ENCODE measurements at regions not wholly inside any gene's neighbourhood (a gene's known extent, or its start where the extent isn't known, plus 50 kb on each side); places are given as distances from the start of the nearest gene placed in this dataset.
"Not testable (repeated sequence)": the region's sequence is repeated elsewhere in the genome, so short reads cannot be mapped to it uniquely, and the experiment has no call there.

- DNase-seq (ENCODE audit: low spot score): no peak
Observed at GRCh38 chr9:108765265-108765664, 90.5 kb downstream of the ACTL7B start.

GRCh38 chr9:108762348-108763055 lies 93.3 kb downstream of the ACTL7B start:
- no peak for DNase-seq (ENCODE audit: low spot score)

GRCh38 chr9:108761655-108762347 lies 94.0 kb downstream of the ACTL7B start:
- peak; percentile 88 for DNase-seq (ENCODE audit: low spot score)

GRCh38 chr9:108760841-108761240 lies 94.9 kb downstream of the ACTL7B start:
- DNase-seq (ENCODE audit: low spot score): no peak

GRCh38 chr9:108759835-108760234 lies 96.0 kb downstream of the ACTL7B start:
- DNase-seq (ENCODE audit: low spot score): no peak

- DNase-seq (ENCODE audit: low spot score): no peak
Observed at GRCh38 chr9:108759399-108759798, 96.4 kb downstream of the ACTL7B start.

- no peak for DNase-seq (ENCODE audit: low spot score)
Observed at GRCh38 chr9:108756746-108757490, 98.9 kb downstream of the ACTL7B start.

- no peak for DNase-seq (ENCODE audit: low spot score)
Observed at GRCh38 chr9:108755979-108756378, 99.8 kb downstream of the ACTL7B start.

GRCh38 chr9:108751369-108751768 lies 104.4 kb downstream of the ACTL7B start:
- DNase-seq (ENCODE audit: low spot score): no peak

GRCh38 chr9:108750661-108751215 lies 105.0 kb downstream of the ACTL7B start:
- DNase-seq (ENCODE audit: low spot score): no peak

GRCh38 chr9:108748776-108749175 lies 107.0 kb downstream of the ACTL7B start:
- DNase-seq (ENCODE audit: low spot score): no peak

GRCh38 chr9:108746864-108747263 lies 108.9 kb downstream of the ACTL7B start:
- peak; percentile 23 for DNase-seq (ENCODE audit: low spot score)

- no peak for DNase-seq (ENCODE audit: low spot score)
Observed at GRCh38 chr9:108746001-108746400, 109.8 kb downstream of the ACTL7B start.

GRCh38 chr9:108744641-108745040 lies 111.1 kb downstream of the ACTL7B start:
- DNase-seq (ENCODE audit: low spot score): no peak

- peak; percentile 57 for DNase-seq (ENCODE audit: low spot score)
Observed at GRCh38 chr9:108743901-108744371, 111.8 kb downstream of the ACTL7B start.

GRCh38 chr9:108743416-108743815 lies 112.4 kb downstream of the ACTL7B start:
- no peak for DNase-seq (ENCODE audit: low spot score)

GRCh38 chr9:108742191-108742590 lies 113.6 kb downstream of the ACTL7B start:
- DNase-seq (ENCODE audit: low spot score): no peak

- DNase-seq (ENCODE audit: low spot score): not testable (repeated sequence)
Observed at GRCh38 chr9:108731292-108731691, 124.5 kb downstream of the ACTL7B start.

GRCh38 chr9:108727580-108728111 lies 128.1 kb downstream of the ACTL7B start:
- no peak for DNase-seq (ENCODE audit: low spot score)

- no peak for DNase-seq (ENCODE audit: low spot score)
Observed at GRCh38 chr9:108724652-108725051, 131.1 kb downstream of the ACTL7B start.

GRCh38 chr9:108724122-108724521 lies 131.7 kb downstream of the ACTL7B start:
- no peak for DNase-seq (ENCODE audit: low spot score)

- peak; percentile 52 for DNase-seq (ENCODE audit: low spot score)
Observed at GRCh38 chr9:108722396-108722795, 133.4 kb downstream of the ACTL7B start.
